ENCODE measurements at regions not wholly inside any gene's neighbourhood (a gene's known extent, or its start where the extent isn't known, plus 50 kb on each side); places are given as distances from the start of the nearest gene placed in this dataset.
"Not testable (repeated sequence)": the region's sequence is repeated elsewhere in the genome, so short reads cannot be mapped to it uniquely, and the experiment has no call there.

DNA sequence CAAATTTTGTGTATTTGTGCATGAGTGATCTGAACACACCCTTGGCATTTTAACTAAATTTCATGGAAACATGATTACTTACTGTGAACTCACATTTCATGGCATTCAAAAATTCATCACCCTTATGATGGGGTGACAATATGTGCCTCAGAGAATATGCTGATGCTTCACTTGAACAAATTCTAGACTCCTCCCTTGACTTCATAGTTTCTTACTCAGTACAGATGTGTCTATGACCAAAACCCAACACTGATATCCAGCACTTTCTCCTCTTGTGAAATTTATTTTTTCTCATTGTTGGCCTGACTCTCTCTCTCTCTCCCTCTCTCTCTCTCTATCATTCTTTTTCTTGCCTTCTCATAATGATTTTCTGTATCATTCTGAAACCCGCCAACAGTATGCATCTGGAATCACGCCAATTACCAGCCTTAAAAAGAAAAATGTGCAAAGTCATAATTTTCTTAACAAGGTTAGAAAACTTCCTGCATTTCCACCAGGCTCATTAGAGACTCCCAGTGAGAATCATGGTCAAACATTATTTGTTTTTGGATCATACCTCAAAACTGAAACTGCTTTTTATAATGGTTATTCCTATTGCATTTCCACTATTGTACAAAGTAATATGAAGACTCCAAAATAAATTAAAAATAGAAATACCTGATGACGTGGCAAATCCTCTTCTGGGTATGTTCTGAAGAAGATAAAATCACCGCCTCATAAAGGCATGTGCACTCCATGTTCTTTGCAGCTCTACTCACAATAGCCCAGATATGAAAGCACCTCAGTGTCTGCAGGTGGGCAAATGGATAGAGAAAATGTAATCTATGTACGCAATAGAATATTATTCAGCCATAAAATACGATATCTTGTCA is 722.2 kb downstream of the TMEM121 start:
- no peak for DNase-seq

DNA sequence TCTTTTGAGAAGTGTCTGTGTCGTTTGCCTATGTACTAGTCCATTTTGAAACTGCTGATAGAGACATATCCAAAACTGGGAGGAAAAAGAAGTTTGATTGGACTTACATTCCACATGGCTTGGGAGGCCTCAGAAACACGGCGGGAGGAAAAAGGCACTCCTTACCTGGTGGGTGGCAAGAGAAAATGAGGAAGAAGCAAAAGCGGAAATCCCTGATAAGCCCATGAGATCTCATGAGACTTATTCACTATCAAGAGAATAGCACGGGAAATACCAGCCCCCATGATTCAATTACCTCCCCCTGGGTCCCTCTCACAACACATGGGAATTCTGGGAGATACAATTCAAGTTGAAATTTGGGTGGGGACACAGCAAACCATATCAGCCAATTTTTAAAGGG is 727.6 kb downstream of the TMEM121 start:
- DNase-seq, result not testable (repeated sequence)

- peak; percentile 37 for DNase-seq
Observed at GRCh38 chr14:106257569-106257994, 731.2 kb downstream of the TMEM121 start.

GRCh38 chr14:106268013-106268727 is 741.8 kb downstream of the TMEM121 start:
- peak; percentile 36 for DNase-seq

- no peak for DNase-seq
Observed at GRCh38 chr14:106269029-106269428, 742.6 kb downstream of the TMEM121 start.

DNA sequence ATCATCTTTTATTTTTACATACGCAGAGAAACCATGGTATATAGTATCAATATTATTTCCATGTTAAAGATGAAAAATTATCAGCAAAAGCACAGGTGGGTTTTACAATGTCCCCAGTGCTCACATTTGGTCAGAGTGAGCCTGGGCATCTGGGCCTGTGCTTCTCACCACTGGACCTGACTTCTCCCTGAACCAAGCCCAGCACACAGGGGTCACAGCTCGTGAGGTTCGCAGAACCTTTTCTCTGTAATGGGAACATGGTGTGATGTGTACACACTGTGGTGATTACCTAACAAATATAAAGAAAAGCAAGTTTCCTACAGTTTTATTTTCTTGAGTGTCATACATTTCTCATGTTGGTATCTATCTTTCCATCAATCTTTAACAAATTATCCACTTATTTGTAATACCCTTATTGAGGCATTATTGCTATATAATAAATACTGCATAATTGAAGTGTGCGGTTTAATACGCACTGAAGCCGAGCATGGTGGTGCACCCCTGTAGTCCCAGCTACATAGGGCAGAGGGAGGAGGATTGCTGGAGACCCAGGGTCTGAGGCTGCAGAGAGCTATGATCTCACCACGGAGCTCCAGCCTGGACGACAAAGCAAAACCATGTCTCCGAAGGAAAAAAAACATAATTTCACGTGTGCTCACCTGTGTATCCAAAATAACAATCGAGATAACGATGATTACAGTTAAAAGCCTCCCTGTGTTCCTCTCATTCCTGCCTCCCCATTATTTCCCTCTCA is 743.2 kb downstream of the TMEM121 start:
- no peak for DNase-seq

- not testable (repeated sequence) for DNase-seq
Observed at GRCh38 chr14:106270476-106271121, 744.2 kb downstream of the TMEM121 start.

DNA sequence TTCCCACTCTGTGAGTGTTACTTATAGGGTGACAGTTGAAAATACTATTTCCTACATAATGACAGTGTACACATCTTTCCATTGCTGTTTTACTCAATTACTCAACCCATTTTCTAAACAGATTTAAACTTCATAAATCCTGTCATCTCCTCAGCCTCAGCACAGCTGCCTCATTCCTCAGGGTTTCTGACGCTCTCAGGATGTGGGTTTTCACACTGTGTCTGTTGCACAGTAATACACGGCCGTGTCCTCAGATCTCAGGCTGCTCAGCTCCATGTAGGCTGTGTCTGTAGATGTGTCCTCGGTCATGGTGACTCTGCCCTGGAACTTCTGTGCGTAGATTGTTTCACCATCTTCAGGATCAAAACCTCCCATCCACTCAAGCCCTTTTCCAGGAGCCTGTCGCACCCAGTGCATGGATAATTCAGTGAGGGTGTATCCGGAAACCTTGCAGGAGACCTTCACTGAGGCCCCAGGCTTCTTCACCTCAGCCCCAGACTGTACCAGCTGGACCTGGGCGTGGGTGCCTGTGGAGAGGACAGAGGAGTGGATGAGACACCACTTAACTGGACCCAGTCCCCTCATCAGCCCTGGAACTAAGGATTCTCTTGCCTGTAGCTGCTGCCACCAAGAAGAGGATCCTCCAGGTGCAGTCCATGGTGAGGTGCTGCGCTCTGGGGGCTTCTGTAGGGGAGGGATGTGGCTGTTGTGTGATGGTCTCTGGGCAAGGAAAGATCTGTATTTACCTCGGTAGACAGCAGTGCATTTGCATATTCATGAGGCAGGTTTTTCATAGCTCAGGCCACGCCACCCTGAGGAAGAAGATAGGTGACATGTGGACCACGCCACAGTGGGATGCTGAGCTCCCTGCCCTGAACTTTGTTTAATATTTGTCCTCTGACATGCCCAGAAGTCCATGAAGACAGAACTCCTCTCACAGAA is 750.2 kb downstream of the TMEM121 start:
- no peak for DNase-seq

- DNase-seq, result peak; percentile 35
Observed at GRCh38 chr14:106277503-106277902, 751.1 kb downstream of the TMEM121 start.

DNA sequence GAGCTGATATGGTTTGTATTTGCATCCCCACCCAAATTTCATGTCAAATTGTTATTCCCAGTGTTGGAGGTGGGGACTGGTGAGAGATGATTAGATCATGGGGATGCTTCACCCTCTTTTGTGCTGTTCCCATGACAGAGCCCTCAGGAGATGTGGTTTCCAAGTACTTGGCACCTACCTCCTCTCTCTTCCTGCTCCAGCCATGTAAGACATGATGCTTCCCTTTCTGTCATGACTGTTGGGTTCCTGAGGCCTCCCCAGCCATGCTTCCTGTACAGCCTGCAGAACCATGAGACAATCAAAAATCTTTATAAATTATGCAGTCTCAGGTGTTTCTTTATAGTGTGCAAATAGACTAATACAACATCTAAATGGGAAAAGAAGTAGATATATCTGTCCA is 754.5 kb downstream of the TMEM121 start:
- no peak for DNase-seq

- DNase-seq, result no peak
Observed at GRCh38 chr14:106286697-106287290, 760.4 kb downstream of the TMEM121 start.

GRCh38 chr14:106287506-106287905 is 761.1 kb downstream of the TMEM121 start:
- no peak for DNase-seq

- DNase-seq, result no peak
Observed at GRCh38 chr14:106291626-106292025, 765.2 kb downstream of the TMEM121 start.

DNA sequence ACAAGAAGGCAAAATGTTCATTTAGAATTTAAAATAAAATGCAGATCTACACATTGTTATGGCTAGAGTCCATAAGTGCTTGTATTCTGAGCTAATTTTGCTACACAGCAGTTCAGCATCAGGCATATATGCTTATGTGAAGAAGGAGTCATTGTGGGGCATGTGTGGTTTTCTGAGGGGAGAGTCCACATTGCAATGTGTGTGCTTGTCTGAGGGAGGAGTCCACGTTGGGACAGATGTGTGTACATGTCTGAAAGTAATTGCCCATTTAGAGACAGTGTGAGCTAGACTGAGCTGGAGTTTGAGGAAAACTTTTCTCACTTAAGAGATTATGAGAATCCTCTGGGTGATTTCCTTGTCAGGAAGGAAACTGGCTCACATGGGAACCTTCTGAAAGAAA is 767.9 kb downstream of the TMEM121 start:
- DNase-seq, result no peak

GRCh38 chr14:106300951-106301510 is 774.6 kb downstream of the TMEM121 start:
- not testable (repeated sequence) for DNase-seq

GRCh38 chr14:106301609-106302008 is 775.2 kb downstream of the TMEM121 start:
- not testable (repeated sequence) for DNase-seq

DNA sequence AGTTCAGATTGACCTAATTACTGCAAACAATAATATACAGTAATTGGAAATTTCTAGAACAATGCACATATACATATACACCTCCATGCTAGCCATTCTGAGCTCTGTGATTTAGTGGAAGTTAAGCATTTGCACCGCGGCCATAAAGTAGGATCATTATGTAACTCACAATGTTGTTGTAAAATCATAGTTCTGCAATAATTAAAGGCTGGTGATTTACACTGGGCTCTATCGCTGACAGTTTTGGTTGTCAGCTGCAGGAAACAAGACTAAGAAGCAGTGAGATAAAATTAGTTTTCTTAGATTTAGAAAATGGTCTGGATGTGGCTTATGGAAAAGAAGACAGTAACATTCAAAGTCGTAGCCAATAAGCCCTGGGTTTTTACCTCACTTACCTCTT is 776.3 kb downstream of the TMEM121 start:
- DNase-seq, result no peak

DNA sequence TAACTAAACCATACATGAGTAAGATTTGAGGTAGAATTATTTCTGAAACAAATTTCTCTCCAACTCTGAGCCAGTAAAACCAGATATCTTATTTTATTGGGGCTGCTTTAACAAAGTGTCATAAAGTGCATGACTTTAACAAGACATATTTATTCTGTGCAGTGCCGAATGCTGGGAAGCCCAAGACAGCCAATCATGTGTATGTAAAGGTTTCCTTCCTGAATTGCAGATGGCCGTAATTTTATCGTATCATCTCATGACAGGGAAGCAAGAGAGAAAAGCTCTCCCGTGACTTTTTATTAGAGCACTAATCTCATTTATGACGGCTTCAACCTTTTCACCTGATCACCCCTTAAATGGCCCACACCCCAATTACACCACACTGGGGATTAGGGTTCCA is 777.9 kb downstream of the TMEM121 start:
- no peak for DNase-seq

GRCh38 chr14:106308839-106309389 is 782.5 kb downstream of the TMEM121 start:
- peak; percentile 51 for DNase-seq

DNA sequence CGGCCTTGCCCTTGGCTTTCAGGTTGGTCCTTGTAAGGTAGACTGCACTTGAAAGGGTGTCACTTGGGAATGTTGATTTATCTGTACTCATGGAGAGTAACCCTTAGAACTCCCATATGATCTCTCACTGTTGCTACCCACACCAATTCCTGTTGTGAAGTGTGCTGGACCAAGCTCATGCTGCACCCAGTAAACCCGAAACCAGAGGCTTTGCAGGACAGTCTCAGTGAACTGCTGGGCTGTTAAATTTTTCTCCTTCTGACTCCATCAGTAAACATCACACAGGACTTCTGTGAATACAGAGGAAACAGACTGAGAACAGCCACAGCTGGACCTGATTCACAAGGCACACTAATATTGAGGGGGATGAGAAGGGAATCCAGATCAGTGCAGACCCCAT is 783.0 kb downstream of the TMEM121 start:
- no peak for DNase-seq

- DNase-seq, result no peak
Observed at GRCh38 chr14:106315436-106315835, 789.1 kb downstream of the TMEM121 start.
